RPMI8226 (cell line): ENCODE measurements at regions not wholly inside any gene's neighbourhood (a gene's known extent, or its start where the extent isn't known, plus 50 kb on each side); places are given as distances from the start of the nearest gene placed in this dataset.

Source experiments
- DNase-seq: peaks from one replicate; pipeline ENCODE4 v3.0.0-alpha.2; 2015

DNA sequence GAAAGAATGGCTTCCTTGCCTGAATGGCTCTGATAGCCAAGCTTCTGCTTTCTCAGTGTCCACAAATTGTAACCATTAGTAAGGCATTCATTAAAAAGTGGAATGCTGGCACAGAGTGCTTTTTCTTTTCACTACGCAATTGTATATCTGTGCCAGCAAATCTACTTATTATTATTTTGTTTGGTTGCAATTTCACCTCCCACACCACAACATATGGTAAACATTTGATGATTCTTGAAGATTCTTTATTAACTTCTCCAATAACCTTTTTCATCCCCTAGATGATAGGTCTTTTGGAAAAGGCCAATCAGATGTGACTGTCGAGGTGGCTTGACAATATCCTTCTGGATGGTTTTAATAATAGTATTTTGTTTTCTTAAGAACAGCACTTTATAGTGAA is 234.1 kb downstream of the TMEM38B start:
- no peak for DNase-seq

DNA sequence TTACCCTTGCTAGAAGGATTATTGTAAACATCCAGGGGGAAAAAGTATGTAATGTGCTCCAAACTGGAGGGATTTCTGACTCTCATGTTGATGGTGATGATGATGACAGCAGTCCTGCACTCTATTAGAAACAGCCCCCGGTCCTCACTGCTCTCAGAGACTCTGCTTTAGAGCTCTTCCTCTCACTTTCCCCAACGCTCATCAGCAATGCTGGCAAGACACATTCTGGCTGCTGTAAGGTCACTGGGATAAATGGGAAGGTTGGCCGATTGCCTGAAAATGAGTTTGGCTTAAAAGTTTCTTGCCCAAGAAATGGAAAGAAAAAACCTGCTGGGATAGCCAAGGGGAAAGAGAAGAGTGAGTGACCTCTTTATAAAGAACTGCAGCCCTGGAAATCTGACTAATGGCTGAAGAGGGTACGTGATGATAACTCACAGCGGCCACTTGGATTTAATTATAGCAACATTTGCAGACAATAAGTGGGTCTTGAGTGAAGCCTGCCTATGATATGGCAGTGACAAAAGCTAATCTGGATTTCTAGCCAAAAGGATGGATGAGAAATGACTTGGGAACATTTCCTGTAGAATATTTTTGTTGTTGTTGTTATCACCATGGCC is 235.8 kb downstream of the TMEM38B start:
- no peak for DNase-seq

DNA sequence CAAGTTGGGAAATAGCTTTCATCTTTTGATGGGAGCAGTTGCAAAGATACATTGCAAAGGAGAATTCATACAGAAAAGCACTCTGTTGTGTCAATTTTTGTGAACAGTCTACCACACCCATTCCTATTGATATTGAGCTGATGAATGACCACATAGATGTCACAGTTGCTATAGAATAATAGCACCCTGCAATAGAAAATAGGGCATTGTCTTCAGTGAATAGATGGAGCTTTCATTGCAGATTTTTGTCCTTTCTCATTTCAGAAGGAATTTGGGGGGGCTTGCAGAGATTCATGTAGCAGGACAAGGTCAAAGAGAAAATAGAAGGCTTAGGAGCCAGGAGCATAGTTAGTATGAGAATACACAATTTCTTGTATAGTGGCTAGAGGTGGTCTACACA is 237.9 kb downstream of the TMEM38B start:
- DNase-seq: no peak

DNA sequence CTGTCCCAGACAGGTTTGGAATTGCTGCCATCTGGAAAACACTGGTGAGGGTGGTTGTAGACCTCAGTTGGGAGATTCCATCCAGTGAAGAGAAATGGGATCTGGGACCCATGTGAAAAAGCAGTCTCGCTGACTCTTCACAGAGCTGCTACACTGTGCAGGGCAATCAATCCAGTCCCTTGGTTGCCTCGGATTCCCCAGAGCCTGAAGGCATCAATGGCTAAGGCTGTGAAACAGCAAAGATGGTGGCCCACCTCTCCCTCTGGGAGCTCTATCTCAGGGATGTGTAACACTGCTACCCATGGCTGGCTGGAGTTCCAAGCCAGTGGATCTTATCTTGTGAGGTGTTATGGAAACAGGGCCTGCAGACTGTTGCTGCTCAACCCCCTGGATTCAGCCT is 256.1 kb downstream of the TMEM38B start:
- no peak for DNase-seq

DNA sequence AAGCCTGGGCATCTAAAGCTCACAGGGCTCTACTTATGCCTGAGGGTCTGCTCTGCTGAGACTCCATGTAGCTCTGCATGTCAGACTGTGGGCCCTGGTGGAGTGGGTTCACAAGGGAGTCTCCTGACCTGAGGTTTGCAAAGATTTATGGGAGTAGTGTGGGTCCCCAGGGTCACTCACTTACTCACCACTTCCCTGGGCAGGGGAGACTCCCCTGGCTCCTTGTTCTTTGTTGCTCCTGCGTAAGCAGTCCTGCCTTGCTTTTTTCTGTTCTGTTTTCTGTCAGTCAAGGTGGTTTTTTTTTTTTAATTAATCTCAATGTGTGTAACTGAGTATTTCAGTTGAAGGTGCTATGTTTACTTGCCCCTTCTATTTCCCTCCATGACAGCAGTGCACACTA is 256.6 kb downstream of the TMEM38B start:
- no peak for DNase-seq

DNA sequence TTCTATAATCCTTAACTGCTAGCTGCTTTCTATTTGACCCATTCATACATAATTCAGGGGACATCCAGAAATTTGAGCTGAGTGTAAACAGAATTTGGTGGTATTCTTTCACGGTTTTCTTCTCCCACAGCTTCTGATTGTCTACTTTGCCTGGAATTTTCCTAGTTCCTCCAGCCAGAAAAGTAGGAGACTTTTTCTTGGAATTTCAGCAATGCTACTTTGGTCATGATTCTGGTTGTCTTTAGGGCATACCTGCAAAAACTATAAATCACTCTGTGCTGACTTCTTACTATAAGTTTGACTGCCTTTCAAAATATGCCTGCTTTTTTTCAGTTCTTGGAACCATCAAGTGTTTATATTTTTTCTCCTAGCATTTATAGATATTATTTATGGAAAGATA is 260.2 kb downstream of the TMEM38B start:
- no peak for DNase-seq

DNA sequence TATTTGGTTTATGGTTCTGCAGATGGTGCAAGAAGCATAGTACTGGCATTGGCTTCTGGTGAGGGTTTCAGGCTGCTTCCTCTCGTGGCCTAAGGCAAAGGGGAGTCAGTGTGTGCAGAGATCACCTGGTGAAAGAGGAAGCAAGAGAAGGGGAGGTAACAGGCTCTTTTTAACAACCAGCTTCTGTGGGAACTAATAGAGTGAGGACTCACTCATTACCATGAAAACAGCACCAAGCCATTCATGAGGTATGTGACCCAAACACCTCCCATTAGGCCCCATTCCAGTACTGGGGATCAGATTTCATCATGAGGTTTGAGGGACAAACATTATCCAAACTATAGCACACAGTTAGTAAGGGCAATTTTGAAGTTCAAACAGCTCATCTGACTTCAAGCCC is 263.5 kb downstream of the TMEM38B start:
- no peak for DNase-seq

DNA sequence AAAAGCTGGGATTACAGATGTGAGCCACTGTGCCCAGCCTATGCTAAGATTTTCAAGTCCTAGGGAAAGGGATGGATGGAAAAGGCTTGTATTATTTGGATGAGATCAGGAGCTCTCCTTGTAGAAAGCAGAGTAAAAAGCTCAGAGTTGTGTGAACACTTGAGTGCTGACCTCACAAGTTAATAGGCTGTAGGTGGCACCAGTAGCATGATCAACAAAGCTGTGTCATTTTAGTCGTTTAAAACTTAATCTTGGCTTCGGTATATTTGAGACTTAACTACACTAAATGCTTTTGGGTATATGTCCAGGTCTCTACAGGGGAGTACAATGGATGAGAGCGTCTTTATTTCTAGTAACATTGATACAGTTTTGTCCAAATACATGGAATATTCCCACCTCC is 264.2 kb downstream of the TMEM38B start:
- no peak for DNase-seq

DNA sequence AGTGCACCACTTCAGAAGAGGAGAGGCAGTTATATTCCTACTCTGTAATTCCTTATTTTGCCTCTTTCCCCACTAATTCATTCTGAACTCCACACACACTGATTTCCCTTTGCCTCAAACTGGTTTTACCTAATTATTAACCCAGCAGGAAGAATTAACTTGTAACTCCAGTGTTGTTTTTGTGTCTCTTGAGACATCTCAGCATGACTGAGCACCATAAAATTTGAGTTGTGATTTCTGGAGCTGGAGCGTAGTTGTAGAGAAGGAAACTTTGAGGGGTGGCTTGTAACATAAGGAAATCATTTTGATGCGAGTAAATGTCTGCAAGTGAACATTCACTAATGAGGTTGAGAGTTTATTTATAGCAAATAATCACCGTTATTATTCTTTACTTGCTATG is 265.2 kb downstream of the TMEM38B start:
- DNase-seq: no peak

DNA sequence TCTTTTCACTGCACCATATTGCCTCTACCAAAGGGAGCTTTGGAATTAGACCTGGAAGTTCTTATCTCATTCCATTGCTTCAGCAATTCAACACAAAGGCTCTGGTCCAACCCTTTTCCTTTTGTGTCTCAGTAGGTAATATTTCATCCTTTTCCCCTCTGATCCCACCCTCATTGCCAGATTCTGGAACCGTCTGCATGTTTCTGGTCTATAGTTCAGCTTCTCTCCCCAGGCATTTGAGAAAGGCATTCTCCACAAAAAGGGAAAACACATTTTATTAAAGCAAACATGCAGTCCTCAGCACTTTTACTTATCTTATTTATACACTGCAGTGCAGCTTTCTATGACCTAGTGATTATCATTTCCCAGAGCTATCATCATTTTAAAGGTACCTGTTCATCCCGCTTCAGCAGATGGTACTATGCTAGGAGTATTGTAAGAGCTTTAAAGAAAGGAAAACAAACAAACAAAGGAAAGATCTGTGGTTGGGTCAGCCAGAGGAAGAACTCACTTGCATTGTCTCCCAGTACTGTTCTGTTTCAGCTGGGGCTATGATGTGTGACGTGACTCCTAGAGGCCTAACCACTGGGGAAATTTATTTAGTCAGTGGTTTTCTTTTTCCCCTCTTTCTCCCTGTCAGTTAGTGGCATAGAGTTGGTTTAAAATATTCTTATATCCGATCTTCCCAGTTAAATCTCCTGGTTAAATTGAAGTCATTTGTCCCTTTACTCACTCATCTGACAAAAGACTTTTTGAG is 269.2 kb downstream of the TMEM38B start:
- DNase-seq: no peak

DNA sequence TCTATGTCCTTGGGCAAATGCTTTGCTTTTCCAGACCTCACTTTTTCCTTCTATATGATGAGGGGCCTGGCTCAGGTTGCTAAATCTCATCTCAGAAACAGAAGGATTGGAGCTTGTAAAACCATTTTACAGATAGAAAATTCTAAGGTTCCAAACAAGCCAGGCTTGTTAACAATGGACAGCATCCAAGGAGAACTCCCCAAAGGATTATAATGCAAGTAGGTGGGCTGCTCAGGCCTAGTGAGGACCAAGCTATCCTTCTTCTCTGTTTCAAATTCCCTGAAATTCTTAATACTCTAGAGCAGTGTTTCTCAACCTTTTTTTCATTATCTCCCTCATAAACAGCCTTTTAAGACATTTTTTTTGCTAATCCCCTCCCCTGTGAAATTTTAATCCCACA is 269.8 kb downstream of the TMEM38B start:
- DNase-seq: no peak

DNA sequence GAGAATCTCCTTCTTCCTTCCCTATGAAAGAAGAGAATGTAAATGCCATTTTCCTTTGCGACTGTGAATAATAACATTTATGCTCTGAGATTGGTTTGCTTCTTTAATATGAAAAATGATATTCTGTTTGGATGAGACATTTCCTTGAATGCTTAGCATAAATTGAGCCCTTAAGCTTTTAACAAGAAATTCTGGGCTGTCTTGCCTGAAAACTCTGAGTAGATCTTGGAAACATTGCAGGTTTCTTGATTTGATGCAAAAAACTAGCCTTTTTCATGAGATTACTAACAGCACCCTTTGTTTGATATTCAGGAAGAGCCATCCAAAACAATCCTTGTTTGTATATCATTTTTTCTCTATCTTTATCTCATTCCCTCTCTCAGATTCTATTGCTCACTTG is 272.5 kb downstream of the TMEM38B start:
- no peak for DNase-seq

DNA sequence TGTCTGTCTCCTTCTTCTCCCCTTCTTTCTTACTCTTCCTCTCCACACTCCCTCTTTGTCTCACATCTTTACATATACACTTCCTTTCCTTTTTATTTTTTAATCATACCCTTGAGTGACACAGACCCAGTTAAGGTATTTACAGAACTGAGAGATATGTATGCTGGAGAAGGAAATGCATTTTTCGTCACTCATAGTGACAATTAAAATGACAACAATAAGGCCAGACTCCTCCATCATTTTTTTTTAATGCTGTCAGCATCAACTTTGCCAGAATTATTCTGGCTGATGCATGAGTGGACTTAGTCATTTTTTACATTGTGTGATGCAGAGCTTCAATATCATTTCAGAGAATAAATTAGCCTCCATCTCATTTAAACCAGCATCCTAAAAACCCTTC is 272.9 kb downstream of the TMEM38B start:
- DNase-seq: no peak

DNA sequence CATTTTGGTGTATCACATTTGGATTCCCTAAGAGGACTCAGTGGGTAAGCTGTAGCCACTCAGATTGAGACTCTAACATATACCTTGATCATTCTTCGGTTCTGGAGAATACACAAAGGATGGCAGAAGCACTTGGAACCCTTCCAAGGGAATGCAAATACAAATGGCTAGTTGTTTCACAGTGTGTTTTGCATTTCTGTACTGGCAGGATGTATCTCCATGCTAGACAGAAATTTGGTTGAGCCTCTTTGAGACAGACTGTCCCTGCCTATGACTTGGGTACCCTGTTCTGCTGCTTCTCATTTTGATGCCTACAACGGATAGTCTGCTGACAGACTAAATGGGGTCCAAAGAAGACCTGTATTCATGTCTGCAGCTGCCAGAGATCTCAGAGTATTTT is 273.5 kb downstream of the TMEM38B start:
- no peak for DNase-seq

DNA sequence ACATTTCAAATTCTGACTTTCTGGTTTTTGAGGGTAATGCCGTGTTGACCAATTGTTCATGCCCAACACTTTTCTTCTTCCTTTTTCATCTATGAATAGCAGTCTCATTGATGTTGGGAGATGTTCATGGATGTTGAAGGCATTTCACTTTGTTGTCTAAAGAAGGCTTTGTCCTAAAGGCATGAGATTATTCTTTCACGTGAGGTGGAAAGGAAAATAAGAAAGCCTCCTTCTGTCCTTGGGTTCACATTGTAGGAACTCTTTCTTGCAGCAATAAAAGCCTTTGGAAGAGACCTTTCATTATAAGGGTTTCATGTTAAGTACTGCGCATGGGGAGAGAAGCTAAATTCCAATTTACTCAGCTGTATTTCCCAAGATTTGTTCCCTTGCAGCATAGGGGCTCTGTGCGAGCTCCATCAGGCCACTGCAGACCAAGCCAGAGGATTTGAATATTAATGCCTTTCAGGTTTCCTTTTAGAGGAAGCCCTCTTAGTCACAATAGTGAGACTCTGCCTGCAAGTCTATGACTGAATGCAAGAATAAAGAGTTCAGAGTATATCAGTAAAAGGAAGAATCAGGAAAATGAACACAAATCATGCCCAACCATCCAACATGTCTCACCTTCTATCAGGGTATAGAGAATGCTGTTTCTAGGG is 274.6 kb downstream of the TMEM38B start:
- no peak for DNase-seq

DNA sequence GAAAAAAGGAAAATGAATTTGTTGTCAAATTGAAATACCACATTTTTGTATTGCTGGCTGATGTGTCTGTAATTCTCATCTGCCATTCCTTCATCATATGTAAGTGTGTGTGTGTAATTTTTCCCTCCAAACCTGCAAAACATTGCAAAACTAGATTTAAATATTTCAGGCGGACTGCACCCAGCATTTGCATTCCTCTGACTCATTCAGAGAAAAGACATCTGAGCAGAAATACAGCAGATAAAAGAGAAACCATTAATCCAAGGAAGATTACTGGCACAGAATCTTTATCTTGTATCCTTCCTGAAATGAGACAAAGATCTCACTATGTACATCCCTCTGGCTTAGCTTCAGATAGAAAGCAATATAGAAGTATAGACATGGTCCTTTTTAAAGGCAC is 275.3 kb downstream of the TMEM38B start:
- DNase-seq: no peak

DNA sequence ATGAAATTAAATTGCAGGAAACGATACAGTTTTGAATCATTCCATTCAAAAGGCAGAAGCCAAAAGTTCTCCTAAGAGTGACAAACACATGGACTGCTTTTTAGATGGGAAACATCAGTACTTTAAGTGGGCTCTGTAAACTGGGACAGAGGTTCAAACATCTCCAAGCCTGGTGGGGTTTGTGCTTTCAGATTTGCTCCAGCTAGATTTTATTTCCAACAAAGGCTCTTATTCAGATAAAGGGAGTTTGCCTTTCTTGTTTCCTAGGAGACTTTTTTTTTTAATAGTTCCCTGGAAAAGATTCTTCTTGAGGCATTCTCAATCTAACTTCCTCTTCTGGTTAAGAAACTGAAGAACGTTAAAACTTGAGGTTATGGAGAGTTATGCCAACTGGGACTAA is 277.6 kb downstream of the TMEM38B start:
- no peak for DNase-seq

DNA sequence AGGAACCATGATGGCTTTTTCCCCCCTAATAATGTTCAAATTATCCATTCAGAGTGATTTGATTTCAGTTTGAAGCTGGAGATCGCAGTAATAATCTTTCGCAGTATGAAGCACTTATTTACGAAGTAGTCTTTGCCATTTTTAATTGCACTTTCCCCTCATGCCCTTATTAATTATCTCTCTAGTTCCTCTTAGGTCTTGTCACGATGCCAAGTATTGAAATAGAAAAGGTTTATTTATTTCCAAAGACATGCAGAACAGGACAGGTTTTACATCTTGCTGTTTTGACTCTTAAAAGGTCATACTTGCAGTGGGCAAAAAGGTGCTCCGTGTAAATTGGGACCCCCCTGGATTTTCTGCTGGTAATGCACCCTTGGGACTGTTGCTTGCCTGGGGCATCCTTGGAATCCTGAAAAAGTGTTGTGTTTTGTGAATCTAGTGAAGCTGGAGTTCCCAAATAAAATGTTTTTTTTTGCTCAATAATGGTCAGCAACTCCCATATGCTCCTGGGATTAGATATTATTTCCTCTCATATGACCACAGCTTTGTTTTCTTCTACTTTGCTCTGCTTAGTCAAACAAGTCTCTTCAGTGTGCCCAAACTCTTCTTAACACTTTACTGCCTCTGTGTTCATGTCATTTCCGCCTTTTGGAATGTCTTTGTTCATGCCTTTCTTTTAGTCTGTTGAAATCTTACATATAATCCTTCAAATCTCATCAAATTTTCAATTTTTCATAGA is 278.3 kb downstream of the TMEM38B start:
- no peak for DNase-seq

DNA sequence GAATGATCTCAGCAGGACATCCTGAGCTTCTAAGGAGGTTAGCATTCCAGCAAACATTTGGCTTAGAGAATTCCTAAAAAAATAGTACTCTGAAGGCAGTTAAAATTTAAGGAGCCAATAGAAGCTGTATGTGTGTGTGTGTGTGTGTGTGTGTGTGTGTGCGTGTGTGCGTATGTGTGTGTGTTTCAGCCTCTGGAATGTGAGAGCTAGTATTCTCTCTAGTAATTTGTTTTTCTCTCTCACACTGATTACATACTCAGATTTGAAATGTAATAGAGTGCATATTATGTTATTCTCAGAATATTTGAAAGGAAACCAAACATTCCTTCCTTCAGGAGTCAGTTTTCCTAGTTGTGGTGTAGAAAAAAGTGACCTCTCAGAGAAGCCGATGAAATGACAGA is 279.6 kb downstream of the TMEM38B start:
- DNase-seq: no peak

DNA sequence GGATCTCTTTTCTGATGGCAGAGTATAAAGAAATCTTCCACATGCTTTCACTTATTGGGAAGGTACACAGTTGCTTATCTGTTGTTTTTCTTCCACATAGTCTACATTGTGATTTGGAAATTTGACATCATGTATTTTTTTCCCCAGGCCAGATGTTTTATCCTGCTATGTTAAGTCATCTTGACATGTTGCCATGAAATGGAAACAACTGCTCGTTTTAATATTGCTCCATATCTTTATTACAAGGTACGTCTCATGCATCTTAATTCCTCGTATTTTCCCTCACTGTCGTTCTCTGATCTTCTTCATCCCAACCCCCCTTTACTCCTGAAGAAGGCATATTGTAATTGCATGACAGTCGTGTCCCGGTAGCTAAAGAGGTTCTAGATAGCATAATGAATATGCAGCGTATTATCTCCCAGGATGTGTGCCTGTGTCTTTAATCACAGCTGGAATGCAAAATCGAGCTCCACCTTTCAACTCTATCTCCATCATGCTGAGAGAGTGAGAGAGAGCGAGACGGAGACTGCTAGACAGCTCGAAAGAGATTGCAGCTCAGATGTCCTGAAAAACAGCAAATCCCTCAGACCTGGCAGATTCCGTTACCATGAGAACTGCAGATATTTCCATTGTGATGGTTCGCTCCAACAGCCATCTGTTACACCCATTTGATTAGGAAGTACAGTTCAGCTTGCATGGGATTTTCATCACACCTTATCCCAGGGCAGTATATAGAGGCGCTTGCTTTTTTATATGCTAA is 281.7 kb downstream of the TMEM38B start:
- no peak for DNase-seq

DNA sequence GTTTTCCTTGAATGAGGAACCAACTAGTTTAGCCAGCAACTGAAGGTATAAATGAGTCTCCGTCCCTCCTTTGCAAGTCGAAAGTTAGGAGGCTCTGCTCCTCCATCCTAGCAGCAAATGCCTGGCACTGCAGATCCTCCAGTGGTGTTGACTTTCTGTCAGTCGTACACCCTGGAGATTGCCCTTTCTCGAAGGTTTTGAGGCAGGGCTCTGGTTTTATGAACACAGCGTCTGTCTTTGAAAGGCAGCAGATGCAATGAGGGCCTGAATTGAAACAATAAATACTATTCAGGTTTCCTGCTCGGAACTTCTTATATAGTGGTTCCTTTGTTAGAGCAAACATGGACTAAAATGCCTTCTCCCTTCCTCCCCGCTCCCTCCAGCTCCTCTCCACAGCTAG is 284.0 kb downstream of the TMEM38B start:
- no peak for DNase-seq

DNA sequence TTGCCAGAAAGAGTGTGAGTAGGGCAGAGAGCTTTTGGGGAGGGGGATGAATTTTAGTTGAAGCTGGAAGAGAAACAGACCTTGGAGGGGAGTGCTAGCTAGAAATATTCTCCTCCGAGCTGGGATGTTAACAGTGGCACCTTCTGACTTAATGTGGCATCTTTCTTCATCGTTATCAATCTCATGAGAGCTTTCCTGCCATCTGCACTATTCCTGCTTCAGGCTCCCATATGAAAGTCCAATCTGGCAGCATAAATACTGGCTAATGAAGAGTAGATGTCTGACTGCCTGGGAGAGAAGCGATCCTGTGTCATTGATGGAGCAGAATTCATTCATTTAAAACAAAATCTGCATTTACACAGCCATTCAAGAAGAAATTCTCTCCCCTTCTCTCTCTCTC is 284.5 kb downstream of the TMEM38B start:
- no peak for DNase-seq

DNA sequence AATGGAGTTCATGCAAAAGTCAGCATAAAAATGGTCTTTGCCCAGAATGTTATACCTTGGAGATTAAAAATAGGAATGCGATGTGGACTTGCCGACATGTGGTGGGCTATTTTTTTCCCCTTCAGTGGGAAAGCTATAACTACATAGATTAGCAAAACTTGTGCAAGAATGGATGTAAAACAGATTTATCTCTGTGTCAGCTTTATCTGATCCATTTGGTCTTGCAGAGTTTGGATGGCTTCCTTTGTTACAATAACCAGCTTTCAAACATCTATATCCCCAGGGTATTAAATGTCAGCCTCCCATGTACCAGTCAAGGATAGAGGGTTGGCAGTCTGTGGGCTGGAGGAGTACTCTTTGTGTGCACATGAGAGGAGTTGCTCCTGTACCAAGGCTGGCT is 284.9 kb downstream of the TMEM38B start:
- no peak for DNase-seq
